Endothelial cell of umbilical vein (primary cell): ENCODE measurements at regions not wholly inside any gene's neighbourhood (a gene's known extent, or its start where the extent isn't known, plus 50 kb on each side); places are given as distances from the start of the nearest gene placed in this dataset.

Source experiments
- BruUV-seq: library from RNA; stranded (reverse); fragments of 400-500 nt; replicated peaks from 2 replicates; lab custom pipeline; 2021; lab: Mats Ljungman, UMichigan
- CTCF ChIA-PET: fragments of 300-600, 350-600 bp; sonication (Branson Sonifier 250); formaldehyde crosslinking; loops from one replicate; lab custom pipeline; 2021; ENCODE audit warnings: antibody characterized with exemption, inconsistent platforms; lab: Charles Lee
- POLR2A ChIA-PET: fragments of 300-600, 350-600 bp; sonication (Branson Sonifier 250); formaldehyde crosslinking; loops from one replicate; lab custom pipeline; 2021; ENCODE audit warnings: antibody characterized with exemption, inconsistent platforms; lab: Charles Lee
- DNase-seq: peaks from one replicate; pipeline ENCODE4 v3.0.0-alpha.2; 2011; ENCODE audit warnings: low read depth, low spot score
- FAIRE-seq: peaks from 2 replicates; lab custom pipeline; 2011; peaks lifted over from hg19 to GRCh38; lab: Jason Lieb, UNC
- H2AFZ ChIP-seq: 2 replicates; pipeline ENCODE4 v1.6.0; 2012; ENCODE audit warnings: low read depth, low read length, control low read depth, inconsistent platforms
- H3K27ac ChIP-seq: 2 replicates; pipeline ENCODE4 v1.5.1; 2011; ENCODE audit warnings: low read depth, mild to moderate bottlenecking, control low read depth, low read length, moderate library complexity; ENCODE audit not compliant: insufficient read depth
- H3K27me3 ChIP-seq, 2 experiments: 2 replicates each; pipeline versions ENCODE4 v1.6.0 to v1.6.1; 2011; ENCODE audit warnings: low read length in 2 of 2, mixed read lengths in 1 of 2; ENCODE audit not compliant: control insufficient read depth in 2 of 2, insufficient read depth in 2 of 2
- H3K36me3 ChIP-seq, 2 experiments: 2 replicates in 1 of 2; 3 replicates in 1 of 2; pipeline ENCODE4 v1.5.1; 2011; ENCODE audit warnings: low read length in 2 of 2, mild to moderate bottlenecking in 1 of 2, moderate library complexity in 1 of 2; ENCODE audit not compliant: control insufficient read depth in 2 of 2, insufficient read depth in 2 of 2; ENCODE audit errors: extremely low read depth in 1 of 2
- H3K4me1 ChIP-seq: 3 replicates; pipeline ENCODE4 v1.5.1; 2011; ENCODE audit warnings: mild to moderate bottlenecking, low read length; ENCODE audit not compliant: control insufficient read depth, insufficient read depth; ENCODE audit errors: extremely low read depth
- H3K4me2 ChIP-seq: 2 replicates; pipeline ENCODE4 v1.6.1; 2011; ENCODE audit warnings: low read length, control low read depth, mixed read lengths; ENCODE audit not compliant: insufficient read depth
- H3K4me3 ChIP-seq, 3 experiments: fragments of 200-600 bp in 1 of 3; sonication (generic), shearing (Covaris generic) in 1 of 3; replicated peaks in 1 of 3; 2 replicates each; pipeline ENCODE4 v1.5.1; 2011 to 2016; ENCODE audit warnings: control low read depth in 3 of 3, low read length in 3 of 3, mild to moderate bottlenecking in 2 of 3, inconsistent platforms in 1 of 3, low read depth in 1 of 3, moderate library complexity in 1 of 3; ENCODE audit not compliant: insufficient read depth in 1 of 3
- H3K79me2 ChIP-seq: 2 replicates; pipeline ENCODE4 v1.6.0; 2012; ENCODE audit warnings: low read length, inconsistent platforms; ENCODE audit not compliant: control insufficient read depth, insufficient read depth
- H3K9ac ChIP-seq: replicated peaks from 2 replicates; pipeline ENCODE3; 2011; ENCODE audit warnings: low read length, control low read depth; ENCODE audit not compliant: insufficient read depth; ENCODE audit errors: extremely low read depth
- H3K9me1 ChIP-seq: replicated peaks from 3 replicates; pipeline ENCODE4 v1.6.0; 2011; ENCODE audit warnings: mild to moderate bottlenecking, low read length; ENCODE audit not compliant: control insufficient read depth, insufficient read depth; ENCODE audit errors: extremely low read depth
- H3K9me3 ChIP-seq: replicated peaks from 2 replicates; pipeline ENCODE4 v1.5.1; 2012; ENCODE audit warnings: low read length, inconsistent platforms; ENCODE audit not compliant: control insufficient read depth, insufficient read depth
- H4K20me1 ChIP-seq: replicated peaks from 2 replicates; pipeline ENCODE3; 2011; ENCODE audit warnings: mild to moderate bottlenecking, low read length; ENCODE audit not compliant: control insufficient read depth, insufficient read depth; ENCODE audit errors: extremely low read depth
- EZH2 ChIP-seq: IDR thresholded peaks from 2 replicates; pipeline ENCODE4 v1.6.1; 2012; ENCODE audit warnings: borderline replicate concordance, low read depth, mild to moderate bottlenecking, moderate library complexity, low read length, inconsistent platforms; ENCODE audit not compliant: severe bottlenecking
- FOS ChIP-seq: IDR thresholded peaks from 2 replicates; pipeline ENCODE4 v1.6.1; 2011; ENCODE audit warnings: mild to moderate bottlenecking, low read length, moderate library complexity, borderline replicate concordance; ENCODE audit not compliant: insufficient read depth
- GATA2 ChIP-seq: IDR thresholded peaks from 2 replicates; pipeline ENCODE4 v1.7.0; 2011; ENCODE audit warnings: low read depth, mild to moderate bottlenecking, moderate library complexity, mixed read lengths, low read length; ENCODE audit not compliant: insufficient read length, insufficient read depth
- JUN ChIP-seq: IDR thresholded peaks from 2 replicates; pipeline ENCODE4 v1.6.1; 2011; ENCODE audit warnings: borderline replicate concordance, low read depth; ENCODE audit not compliant: insufficient read length, insufficient read depth
- MYC ChIP-seq: IDR thresholded peaks from one replicate; pipeline ENCODE4 v1.6.1; 2011; ENCODE audit warnings: mild to moderate bottlenecking, low read depth, low read length
- POLR2A ChIP-seq: IDR thresholded peaks from 2 replicates; pipeline ENCODE4 v1.6.1; 2012; ENCODE audit warnings: low read depth, mild to moderate bottlenecking, control low read depth, low read length
- POLR2AphosphoS5 ChIP-seq: IDR thresholded peaks from 2 replicates; pipeline ENCODE4 v1.6.1; 2012; ENCODE audit warnings: low read depth, mild to moderate bottlenecking, control low read depth, low read length, moderate library complexity; ENCODE audit not compliant: insufficient read depth
- dilution Hi-C: fragments of 300-500 bp; cut with MboI; formaldehyde crosslinking; loops from one replicate; pipeline ENCODE4 v1.15.0; 2019; ENCODE audit warnings: low sequenced_read_pairs; ENCODE audit not compliant: extremely low pct_ligation_motif_present
- intact Hi-C: fragments of 100-400 bp; cut with micrococcal nuclease; formaldehyde crosslinking; loops from one replicate; pipeline ENCODE4 v1.10.0; 2022
- TF ChIP-seq, protein P1 (sequence below): IDR thresholded peaks from 2 replicates; pipeline ENCODE4 v1.6.1; 2011; ENCODE audit not compliant: insufficient read depth, insufficient read length
- TF ChIP-seq, protein P2 (sequence below), 2 donors: IDR thresholded peaks; 1 replicate in 1 of 2; 2 replicates in 1 of 2; pipeline ENCODE4 v1.5.1; 2011; ENCODE audit warnings: low read length in 2 of 2, mild to moderate bottlenecking in 2 of 2, moderate library complexity in 2 of 2, control low read depth in 1 of 2, inconsistent platforms in 1 of 2, low read depth in 1 of 2; ENCODE audit not compliant: insufficient read depth in 1 of 2; ENCODE audit errors: extremely low read depth in 1 of 2

DNA sequence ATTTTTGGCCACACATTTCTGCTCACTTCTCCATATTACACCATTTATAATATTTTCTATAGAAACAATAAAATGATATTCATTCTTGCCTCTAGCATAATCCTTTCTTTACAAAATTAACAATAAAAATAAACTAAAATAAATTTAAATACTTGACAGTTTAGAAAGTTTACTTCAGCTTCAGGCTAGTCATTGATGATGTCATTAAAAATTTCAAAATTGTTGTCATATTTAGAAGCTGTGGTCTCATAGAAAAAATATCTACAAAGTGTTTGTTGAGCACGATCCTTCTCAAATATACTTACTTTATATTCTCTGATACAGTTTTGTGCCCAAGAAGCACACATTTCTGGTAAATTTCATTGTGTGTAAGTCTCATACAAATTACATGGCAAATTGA is 717.4 kb upstream of the CITED2 start:
- TF ChIP-seq JUN, result no peak
- no peak for TF ChIP-seq FOS
- TF ChIP-seq GATA2, result no peak
- no peak for TF ChIP-seq POLR2AphosphoS5
- no peak for TF ChIP-seq EZH2
- TF ChIP-seq, protein P1, sequence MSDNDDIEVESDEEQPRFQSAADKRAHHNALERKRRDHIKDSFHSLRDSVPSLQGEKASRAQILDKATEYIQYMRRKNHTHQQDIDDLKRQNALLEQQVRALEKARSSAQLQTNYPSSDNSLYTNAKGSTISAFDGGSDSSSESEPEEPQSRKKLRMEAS, result no peak
- TF ChIP-seq MYC, result no peak
- TF ChIP-seq, protein P2, sequence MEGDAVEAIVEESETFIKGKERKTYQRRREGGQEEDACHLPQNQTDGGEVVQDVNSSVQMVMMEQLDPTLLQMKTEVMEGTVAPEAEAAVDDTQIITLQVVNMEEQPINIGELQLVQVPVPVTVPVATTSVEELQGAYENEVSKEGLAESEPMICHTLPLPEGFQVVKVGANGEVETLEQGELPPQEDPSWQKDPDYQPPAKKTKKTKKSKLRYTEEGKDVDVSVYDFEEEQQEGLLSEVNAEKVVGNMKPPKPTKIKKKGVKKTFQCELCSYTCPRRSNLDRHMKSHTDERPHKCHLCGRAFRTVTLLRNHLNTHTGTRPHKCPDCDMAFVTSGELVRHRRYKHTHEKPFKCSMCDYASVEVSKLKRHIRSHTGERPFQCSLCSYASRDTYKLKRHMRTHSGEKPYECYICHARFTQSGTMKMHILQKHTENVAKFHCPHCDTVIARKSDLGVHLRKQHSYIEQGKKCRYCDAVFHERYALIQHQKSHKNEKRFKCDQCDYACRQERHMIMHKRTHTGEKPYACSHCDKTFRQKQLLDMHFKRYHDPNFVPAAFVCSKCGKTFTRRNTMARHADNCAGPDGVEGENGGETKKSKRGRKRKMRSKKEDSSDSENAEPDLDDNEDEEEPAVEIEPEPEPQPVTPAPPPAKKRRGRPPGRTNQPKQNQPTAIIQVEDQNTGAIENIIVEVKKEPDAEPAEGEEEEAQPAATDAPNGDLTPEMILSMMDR (IDR thresholded peaks at IDR 0.05; ENCODE audit: extremely low read depth in 1 of 2, insufficient read depth in 1 of 2, low read depth in 1 of 2, low read length in 2 of 2), result no peak
- TF ChIP-seq POLR2A, result no peak
- Histone ChIP-seq H3K9ac (no peak overlapping the region), H3K9me1 (no peaks in the 10 kb centered on the region), H3K4me2 (no peak overlapping the region), H3K9me3 (no peaks in the 10 kb centered on the region), H3K27ac (no peak overlapping the region), H4K20me1 (no peaks in the 10 kb centered on the region), H3K27me3 (no peaks in the 10 kb centered on the region), H3K36me3 (no peaks in the 10 kb centered on the region), H3K79me2 (no peaks in the 10 kb centered on the region), H3K4me1 (no peaks in the 10 kb centered on the region), H2AFZ (no peak overlapping the region), H3K4me3 (no peak overlapping the region)
- no TSS peak for BruUV-seq
- FAIRE-seq (no peak), DNase-seq (no peak)
- CTCF ChIA-PET, result no interaction called here
- dilution Hi-C loops (no loop called here), intact Hi-C loops (no loop called here)
- POLR2A ChIA-PET, result interaction anchor here (0.6 kb wide), 1 partner anchor 79 kb away, joined by 3 read pairs; no protein-coding TSS in a partner anchor
